ENCODE measurements at regions not wholly inside any gene's neighbourhood (a gene's known extent, or its start where the extent isn't known, plus 50 kb on each side); places are given as distances from the start of the nearest gene placed in this dataset.

GRCh38 chr20:2242678-2243077, 53.1 kb upstream of the TGM3 start:
- Histone ChIP-seq H3K4me1 (no peaks in the 10 kb centered on the region), H3K27ac (no peak overlapping the region), H3K4me3 (no peak overlapping the region), H3K36me3 (no peaks in the 10 kb centered on the region), H3K9me3 (no peaks in the 10 kb centered on the region), H3K27me3 (peaks cover 0 to 39% (median 5%) of the 10 kb centered on the region in 9 donors)
- ATAC-seq (no peak), DNase-seq (no peak)
- TF ChIP-seq CTCF (IDR thresholded peaks at IDR 0.05) (no peak), POLR2A (IDR thresholded peaks at IDR 0.05) (no peak)
- 67 to 74% (median 68%) methylated on average over 2 of the region's 2 CpGs for WGBS, 4 donors
- intact Hi-C loops (cut with DNase I): no loop called here

DNA sequence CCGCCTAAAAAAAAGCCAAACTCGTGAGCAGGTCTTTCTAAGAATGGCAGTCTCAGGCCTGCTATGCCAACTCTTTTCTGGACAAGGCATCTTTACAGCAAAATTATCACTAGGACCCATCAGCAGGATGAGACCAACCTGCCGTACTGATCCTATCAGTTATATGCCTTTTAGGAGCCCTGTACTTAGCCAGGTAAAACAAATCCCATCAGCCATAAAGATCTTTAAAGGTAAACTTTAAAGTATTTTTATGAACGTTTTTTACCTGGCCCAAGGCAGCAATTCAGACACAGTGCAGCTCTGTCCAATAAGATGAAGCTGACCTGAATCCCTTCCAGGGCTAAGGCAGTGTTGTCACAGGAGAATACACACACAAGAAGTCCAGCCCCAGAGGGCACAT, 51.3 kb upstream of the TGM3 start:
- no peak for DNase-seq
- TF ChIP-seq CTCF (IDR thresholded peaks at IDR 0.05) (no peak), POLR2A (IDR thresholded peaks at IDR 0.05) (no peak)
- Histone ChIP-seq H3K36me3 (no peaks in the 10 kb centered on the region), H3K4me1 (no peaks in the 10 kb centered on the region), H3K27me3 (peaks cover 0 to 53% (median 0%) of the 10 kb centered on the region in 9 donors), H3K4me3 (no peak overlapping the region), H3K9me3 (no peaks in the 10 kb centered on the region), H3K27ac (no peak overlapping the region)
- no peak for ATAC-seq
- intact Hi-C loops (cut with DNase I): no loop called here
- WGBS, 4 donors: 69 to 79% (median 75%) methylated on average over 4 of the region's 4 CpGs

GRCh38 chr20:2244993-2245392, 50.8 kb upstream of the TGM3 start:
- 20 to 29% (median 25%) methylated on average over 6 of the region's 6 CpGs for WGBS, 4 donors
- TF ChIP-seq POLR2A (IDR thresholded peaks at IDR 0.05): no peak
- no peak for TF ChIP-seq CTCF (IDR thresholded peaks at IDR 0.05)
- Histone ChIP-seq H3K36me3 (no peaks in the 10 kb centered on the region), H3K4me3 (no peak overlapping the region), H3K4me1 (no peaks in the 10 kb centered on the region), H3K27me3 (peaks cover 0 to 55% (median 0%) of the 10 kb centered on the region in 9 donors), H3K27ac (no peak overlapping the region), H3K9me3 (no peaks in the 10 kb centered on the region)
- no peak for DNase-seq
- no peak for ATAC-seq
- intact Hi-C loops (cut with DNase I): no loop called here

DNA sequence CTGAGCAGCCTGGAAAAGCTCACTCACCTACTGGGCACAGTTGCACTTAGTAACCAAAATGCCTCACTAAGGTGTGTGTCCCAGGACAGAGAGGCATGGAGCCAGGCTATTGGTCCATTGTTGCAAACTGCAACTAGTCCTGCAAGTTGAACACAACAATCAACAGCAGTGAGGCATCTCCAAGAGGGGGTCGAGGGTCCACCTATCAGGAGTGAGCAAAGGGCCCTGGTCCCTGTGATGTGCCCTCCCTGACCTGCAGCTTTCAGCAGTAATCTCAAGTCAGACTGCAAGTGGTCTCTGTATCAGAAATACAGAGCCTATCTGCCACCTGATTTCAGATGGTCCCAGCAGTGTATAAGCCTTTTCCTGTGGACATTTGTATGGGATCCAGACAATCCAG, 50.2 kb upstream of the TGM3 start:
- WGBS, 4 donors: 0 to 15% (median 11%) methylated on average over 1 of the region's 1 CpG
- ATAC-seq: no peak

More for the DNA sequence above, 50.2 kb upstream of the TGM3 start:
- no peaks in the 10 kb centered on the region for H3K36me3 ChIP-seq
- no peak overlapping the region for H3K27ac ChIP-seq
- no peaks in the 10 kb centered on the region for H3K9me3 ChIP-seq
- H3K4me3 ChIP-seq: no peak overlapping the region
- H3K27me3 ChIP-seq: peaks cover 0 to 58% (median 0%) of the 10 kb centered on the region in 9 donors
- no peaks in the 10 kb centered on the region for H3K4me1 ChIP-seq
- no peak for DNase-seq
- TF ChIP-seq POLR2A (IDR thresholded peaks at IDR 0.05) (no peak), CTCF (IDR thresholded peaks at IDR 0.05) (no peak)
- intact Hi-C loops (cut with DNase I): no loop called here

Measured in heart left ventricle (tissue), 16 donors.